Kidney capillary endothelial cell (primary cell): ENCODE measurements at regions not wholly inside any gene's neighbourhood (a gene's known extent, or its start where the extent isn't known, plus 50 kb on each side); places are given as distances from the start of the nearest gene placed in this dataset.

Source experiments
- DNase-seq: peaks from one replicate; pipeline ENCODE4 v3.0.0-alpha.2; 2018; ENCODE audit warnings: low spot score

DNA sequence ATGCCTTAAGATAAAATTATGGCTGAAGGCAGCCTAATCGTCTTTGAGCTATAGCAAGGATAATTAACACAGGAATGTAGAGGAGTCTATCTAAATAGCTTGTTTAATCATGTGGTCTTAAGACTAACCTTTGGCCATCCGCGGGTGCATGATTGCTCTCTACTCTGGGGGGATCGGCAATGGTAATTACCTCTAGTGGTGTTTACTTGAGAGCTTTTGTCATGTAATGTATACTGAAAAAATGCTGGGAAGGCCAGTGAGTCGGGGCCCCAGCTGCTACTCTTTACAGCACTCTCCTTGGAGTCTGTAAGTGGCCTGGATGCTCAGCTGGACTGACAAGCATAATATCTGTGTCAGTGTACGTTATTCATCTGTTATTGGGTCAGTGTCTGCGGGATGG, 65.5 kb upstream of the GNPDA2 start:
- no peak for DNase-seq

DNA sequence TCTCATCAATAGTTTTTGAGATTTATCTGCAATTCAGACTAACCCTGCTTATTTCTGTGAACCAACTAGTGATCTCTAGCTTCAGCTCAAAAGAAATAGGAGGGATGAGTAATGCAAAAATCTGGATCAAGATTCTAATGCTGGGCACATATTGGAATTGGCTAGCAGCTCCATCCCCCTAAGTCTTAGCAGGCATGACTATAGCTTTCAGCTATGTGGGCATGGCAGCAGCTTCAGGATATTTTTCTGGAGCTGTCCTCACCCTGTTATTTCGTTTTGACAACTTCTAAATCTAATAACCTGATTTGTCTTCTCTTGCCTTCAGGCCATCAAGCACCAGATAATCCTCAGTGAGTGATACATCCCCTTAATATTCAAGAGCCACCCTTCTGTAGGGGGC, 50.8 kb upstream of the GNPDA2 start:
- DNase-seq, result no peak
